ENCODE measurements at regions not wholly inside any gene's neighbourhood (a gene's known extent, or its start where the extent isn't known, plus 50 kb on each side); places are given as distances from the start of the nearest gene placed in this dataset.

DNA sequence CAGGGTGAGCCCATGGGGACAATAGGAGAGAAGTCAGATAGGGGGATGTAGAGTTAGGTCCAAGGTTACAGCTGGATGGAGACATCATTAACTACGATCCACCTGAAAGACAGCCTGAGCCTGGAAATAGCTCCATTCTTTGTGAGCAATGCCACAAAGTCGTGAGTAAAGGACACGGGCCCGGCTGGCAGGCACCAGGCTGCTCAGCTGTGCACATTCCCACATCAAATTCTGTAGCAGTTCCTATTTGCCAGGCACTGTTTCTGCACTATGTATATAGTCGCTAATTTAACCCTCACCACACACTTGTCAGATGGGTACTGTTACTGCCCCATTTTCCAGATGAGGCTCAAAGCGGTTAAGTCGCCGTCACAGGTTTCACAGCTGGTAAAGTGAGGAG, 338.0 kb upstream of the KAZN start:
- no peak for TF ChIP-seq YY1 (IDR thresholded peaks at IDR 0.05; ENCODE audit: low read depth)
- no peak for TF ChIP-seq RAD21 (IDR thresholded peaks at IDR 0.05; ENCODE audit: low read depth)
- no peak for TF ChIP-seq EGR1 (IDR thresholded peaks at IDR 0.05)
- no peak for TF ChIP-seq EP300 (IDR thresholded peaks at IDR 0.05; ENCODE audit: borderline replicate concordance)
- TF ChIP-seq TAF1 (IDR thresholded peaks at IDR 0.05; ENCODE audit: low read depth) = no peak
- TF ChIP-seq REST (IDR thresholded peaks at IDR 0.05; ENCODE audit: low read depth) = no peak
- no peak for TF ChIP-seq CEBPB (IDR thresholded peaks at IDR 0.05)
- no peak for TF ChIP-seq USF1 (IDR thresholded peaks at IDR 0.05)
- no peak for TF ChIP-seq ZBTB7A (IDR thresholded peaks at IDR 0.05; ENCODE audit: low read depth)
